ENCODE measurements at regions not wholly inside any gene's neighbourhood (a gene's known extent, or its start where the extent isn't known, plus 50 kb on each side); places are given as distances from the start of the nearest gene placed in this dataset.

- no peak for TF ChIP-seq REST (IDR thresholded peaks at IDR 0.05; ENCODE audit: insufficient read depth in 1 of 2, low read depth in 2 of 2, low read length in 2 of 2)
- TF ChIP-seq FOXP2 (optimal IDR thresholded peaks at IDR 0.05; ENCODE audit: borderline replicate concordance, extremely low read depth, extremely low read length, insufficient read depth): no peak
- no peak for TF ChIP-seq SIN3A (IDR thresholded peaks at IDR 0.05; ENCODE audit: borderline replicate concordance, insufficient read depth, low read length)
- no peak for TF ChIP-seq POLR2AphosphoS5 (IDR thresholded peaks at IDR 0.05; ENCODE audit: low read depth, low read length)
- TF ChIP-seq TAF1 (IDR thresholded peaks at IDR 0.05; ENCODE audit: borderline replicate concordance, insufficient read depth, low read length): no peak
Measured at GRCh38 chr7:18081617-18082016, 54.0 kb upstream of the PRPS1L1 start.

GRCh38 chr7:18082169-18082568 is 54.5 kb upstream of the PRPS1L1 start:
- TF ChIP-seq SIN3A (IDR thresholded peaks at IDR 0.05; ENCODE audit: borderline replicate concordance, insufficient read depth, low read length) (no peak), TAF1 (IDR thresholded peaks at IDR 0.05; ENCODE audit: borderline replicate concordance, insufficient read depth, low read length) (no peak), FOXP2 (optimal IDR thresholded peaks at IDR 0.05; ENCODE audit: borderline replicate concordance, extremely low read depth, extremely low read length, insufficient read depth) (no peak), POLR2AphosphoS5 (IDR thresholded peaks at IDR 0.05; ENCODE audit: low read depth, low read length) (no peak), REST (IDR thresholded peaks at IDR 0.05; ENCODE audit: insufficient read depth in 1 of 2, low read depth in 2 of 2, low read length in 2 of 2) (no peak)

- no peak for TF ChIP-seq SIN3A (IDR thresholded peaks at IDR 0.05; ENCODE audit: borderline replicate concordance, insufficient read depth, low read length)
Measured at GRCh38 chr7:18086165-18087025, 58.7 kb upstream of the PRPS1L1 start.

GRCh38 chr7:18087026-18087686 is 59.5 kb upstream of the PRPS1L1 start:
- no peak for TF ChIP-seq FOXP2 (optimal IDR thresholded peaks at IDR 0.05; ENCODE audit: borderline replicate concordance, extremely low read depth, extremely low read length, insufficient read depth)
- TF ChIP-seq TAF1 (IDR thresholded peaks at IDR 0.05; ENCODE audit: borderline replicate concordance, insufficient read depth, low read length): no peak
- TF ChIP-seq REST (IDR thresholded peaks at IDR 0.05; ENCODE audit: insufficient read depth in 1 of 2, low read depth in 2 of 2, low read length in 2 of 2): no peak
- TF ChIP-seq SIN3A (IDR thresholded peaks at IDR 0.05; ENCODE audit: borderline replicate concordance, insufficient read depth, low read length): no peak
- TF ChIP-seq POLR2AphosphoS5 (IDR thresholded peaks at IDR 0.05; ENCODE audit: low read depth, low read length): no peak

GRCh38 chr7:18087687-18088078 is 60.0 kb upstream of the PRPS1L1 start:
- no peak for TF ChIP-seq POLR2AphosphoS5 (IDR thresholded peaks at IDR 0.05; ENCODE audit: low read depth, low read length)
- TF ChIP-seq REST (IDR thresholded peaks at IDR 0.05; ENCODE audit: insufficient read depth in 1 of 2, low read depth in 2 of 2, low read length in 2 of 2): no peak
- no peak for TF ChIP-seq SIN3A (IDR thresholded peaks at IDR 0.05; ENCODE audit: borderline replicate concordance, insufficient read depth, low read length)
- TF ChIP-seq TAF1 (IDR thresholded peaks at IDR 0.05; ENCODE audit: borderline replicate concordance, insufficient read depth, low read length): no peak
- no peak for TF ChIP-seq FOXP2 (optimal IDR thresholded peaks at IDR 0.05; ENCODE audit: borderline replicate concordance, extremely low read depth, extremely low read length, insufficient read depth)

Data from PFSK-1 (cell line).